HFFc6 (cell line): ENCODE measurements at regions not wholly inside any gene's neighbourhood (a gene's known extent, or its start where the extent isn't known, plus 50 kb on each side); places are given as distances from the start of the nearest gene placed in this dataset.

Experiments
- DNase-seq: peaks from one replicate; pipeline ENCODE4 v3.0.0-alpha.2; 2018
- H3K27ac Mint-ChIP-seq: 2 replicates; pipeline ENCODE4 v1.8.0; 2020; ENCODE audit warnings: mild to moderate bottlenecking, mixed read lengths
- H3K27me3 Mint-ChIP-seq: 2 replicates; pipeline ENCODE4 v1.8.0; 2021; ENCODE audit warnings: mild to moderate bottlenecking, moderate library complexity, mixed read lengths; ENCODE audit not compliant: insufficient read depth
- H3K36me3 Mint-ChIP-seq: 2 replicates; pipeline ENCODE4 v1.8.0; 2021; ENCODE audit warnings: low read depth, mixed read lengths
- H3K4me1 Mint-ChIP-seq: 2 replicates; pipeline ENCODE4 v1.8.0; 2020; ENCODE audit warnings: low read depth, mixed read lengths
- H3K4me3 Mint-ChIP-seq: 2 replicates; pipeline ENCODE4 v1.8.0; 2020; ENCODE audit warnings: mild to moderate bottlenecking, moderate library complexity, mixed read lengths
- H3K9me3 Mint-ChIP-seq: 2 replicates; pipeline ENCODE4 v1.8.0; 2020; ENCODE audit warnings: mild to moderate bottlenecking, mixed read lengths
- CTCF ChIP-seq: fragments of 200-600 bp; sonication (generic); IDR thresholded peaks from 2 replicates; pipeline ENCODE4 v1.5.0; 2021; ENCODE audit warnings: antibody characterized with exemption, mild to moderate bottlenecking

GRCh38 chr20:11520596-11520995 is 397.1 kb upstream of the BTBD3 start:
- H3K27me3 Mint-ChIP-seq = no peaks in the 10 kb centered on the region
- peaks cover 18% of the 10 kb centered on the region for H3K9me3 Mint-ChIP-seq
- no peak for TF ChIP-seq CTCF
- no peak overlapping the region for H3K4me3 Mint-ChIP-seq
- no peaks in the 10 kb centered on the region for H3K4me1 Mint-ChIP-seq
- H3K36me3 Mint-ChIP-seq = no peaks in the 10 kb centered on the region
- no peak overlapping the region for H3K27ac Mint-ChIP-seq
- DNase-seq = no peak

- TF ChIP-seq CTCF = no peak
- H3K27me3 Mint-ChIP-seq = peaks cover 2% of the 10 kb centered on the region; the same call in 1 of the 2 replicates
- no peak overlapping the region for H3K27ac Mint-ChIP-seq
- DNase-seq = no peak
- no peak overlapping the region for H3K4me3 Mint-ChIP-seq
- peaks cover 22% of the 10 kb centered on the region for H3K9me3 Mint-ChIP-seq
- H3K4me1 Mint-ChIP-seq = no peaks in the 10 kb centered on the region
- no peaks in the 10 kb centered on the region for H3K36me3 Mint-ChIP-seq
Observed at GRCh38 chr20:11521476-11522365, 396.0 kb upstream of the BTBD3 start.

GRCh38 chr20:11522366-11522741 is 395.3 kb upstream of the BTBD3 start:
- Mint-ChIP-seq H3K4me1 (no peaks in the 10 kb centered on the region), H3K27me3 (peaks cover 2% of the 10 kb centered on the region; the same call in 1 of the 2 replicates), H3K9me3 (peaks cover 22% of the 10 kb centered on the region), H3K27ac (no peak overlapping the region), H3K36me3 (no peaks in the 10 kb centered on the region), H3K4me3 (no peak overlapping the region)
- DNase-seq = no peak
- TF ChIP-seq CTCF = no peak

GRCh38 chr20:11529047-11529446 is 388.6 kb upstream of the BTBD3 start:
- Mint-ChIP-seq H3K27ac (no peak overlapping the region), H3K9me3 (peaks cover 43% of the 10 kb centered on the region)

GRCh38 chr20:11537032-11537431 is 380.7 kb upstream of the BTBD3 start:
- H3K9me3 Mint-ChIP-seq = no peaks in the 10 kb centered on the region; the same call in 1 of the 2 replicates

More at GRCh38 chr20:11529047-11529446, 388.6 kb upstream of the BTBD3 start:
- DNase-seq = no peak
- Mint-ChIP-seq H3K27me3 (peaks cover 2% of the 10 kb centered on the region; the same call in 1 of the 2 replicates), H3K4me1 (no peaks in the 10 kb centered on the region), H3K36me3 (no peaks in the 10 kb centered on the region), H3K4me3 (no peak overlapping the region)
- TF ChIP-seq CTCF = no peak

More at GRCh38 chr20:11537032-11537431, 380.7 kb upstream of the BTBD3 start:
- no peak overlapping the region for H3K4me3 Mint-ChIP-seq
- no peaks in the 10 kb centered on the region for H3K36me3 Mint-ChIP-seq
- no peak overlapping the region for H3K27ac Mint-ChIP-seq
- no peaks in the 10 kb centered on the region for H3K4me1 Mint-ChIP-seq
- DNase-seq = no peak
- TF ChIP-seq CTCF = no peak
- peaks cover 1% of the 10 kb centered on the region; the same call in 1 of the 2 replicates for H3K27me3 Mint-ChIP-seq
